Right lobe of liver (tissue), 4 donors: ENCODE measurements at regions not wholly inside any gene's neighbourhood (a gene's known extent, or its start where the extent isn't known, plus 50 kb on each side); places are given as distances from the start of the nearest gene placed in this dataset.

ENCODE experiments used
- POLR2A ChIP-seq: fragments of 450-650 bp; IDR thresholded peaks from one replicate; pipeline ENCODE4 v1.6.1; 2017; ENCODE audit warnings: antibody characterized with exemption, mild to moderate bottlenecking
- TF ChIP-seq, protein P1 (sequence below), 4 donors: fragments of 200-600 bp in 3 of 4; fragments of 450-650 bp in 1 of 4; IDR thresholded peaks; one replicate each; pipeline versions ENCODE4 v1.5.1 to v1.8.0; 2016 to 2022; ENCODE audit warnings: antibody characterized with exemption in 4 of 4, mild to moderate bottlenecking in 2 of 4
- donor health status: DM: no; HTN: no; CAD: no.
- donor health status: DM: no; HTN: no; CAD: no.
- donor health status: DM: no; HTN: yes; CAD: no.

GRCh38 chr18:10011061-10011460 lies 97.2 kb downstream of the VAPA start:
- TF ChIP-seq, protein P1, sequence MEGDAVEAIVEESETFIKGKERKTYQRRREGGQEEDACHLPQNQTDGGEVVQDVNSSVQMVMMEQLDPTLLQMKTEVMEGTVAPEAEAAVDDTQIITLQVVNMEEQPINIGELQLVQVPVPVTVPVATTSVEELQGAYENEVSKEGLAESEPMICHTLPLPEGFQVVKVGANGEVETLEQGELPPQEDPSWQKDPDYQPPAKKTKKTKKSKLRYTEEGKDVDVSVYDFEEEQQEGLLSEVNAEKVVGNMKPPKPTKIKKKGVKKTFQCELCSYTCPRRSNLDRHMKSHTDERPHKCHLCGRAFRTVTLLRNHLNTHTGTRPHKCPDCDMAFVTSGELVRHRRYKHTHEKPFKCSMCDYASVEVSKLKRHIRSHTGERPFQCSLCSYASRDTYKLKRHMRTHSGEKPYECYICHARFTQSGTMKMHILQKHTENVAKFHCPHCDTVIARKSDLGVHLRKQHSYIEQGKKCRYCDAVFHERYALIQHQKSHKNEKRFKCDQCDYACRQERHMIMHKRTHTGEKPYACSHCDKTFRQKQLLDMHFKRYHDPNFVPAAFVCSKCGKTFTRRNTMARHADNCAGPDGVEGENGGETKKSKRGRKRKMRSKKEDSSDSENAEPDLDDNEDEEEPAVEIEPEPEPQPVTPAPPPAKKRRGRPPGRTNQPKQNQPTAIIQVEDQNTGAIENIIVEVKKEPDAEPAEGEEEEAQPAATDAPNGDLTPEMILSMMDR (IDR thresholded peaks at IDR 0.05): no peak
- TF ChIP-seq POLR2A: no peak
